NCI-H226 (cell line): ENCODE measurements at regions not wholly inside any gene's neighbourhood (a gene's known extent, or its start where the extent isn't known, plus 50 kb on each side); places are given as distances from the start of the nearest gene placed in this dataset.

Source experiments
- DNase-seq: peaks from one replicate; pipeline ENCODE4 v3.0.0-alpha.2; 2015

DNA sequence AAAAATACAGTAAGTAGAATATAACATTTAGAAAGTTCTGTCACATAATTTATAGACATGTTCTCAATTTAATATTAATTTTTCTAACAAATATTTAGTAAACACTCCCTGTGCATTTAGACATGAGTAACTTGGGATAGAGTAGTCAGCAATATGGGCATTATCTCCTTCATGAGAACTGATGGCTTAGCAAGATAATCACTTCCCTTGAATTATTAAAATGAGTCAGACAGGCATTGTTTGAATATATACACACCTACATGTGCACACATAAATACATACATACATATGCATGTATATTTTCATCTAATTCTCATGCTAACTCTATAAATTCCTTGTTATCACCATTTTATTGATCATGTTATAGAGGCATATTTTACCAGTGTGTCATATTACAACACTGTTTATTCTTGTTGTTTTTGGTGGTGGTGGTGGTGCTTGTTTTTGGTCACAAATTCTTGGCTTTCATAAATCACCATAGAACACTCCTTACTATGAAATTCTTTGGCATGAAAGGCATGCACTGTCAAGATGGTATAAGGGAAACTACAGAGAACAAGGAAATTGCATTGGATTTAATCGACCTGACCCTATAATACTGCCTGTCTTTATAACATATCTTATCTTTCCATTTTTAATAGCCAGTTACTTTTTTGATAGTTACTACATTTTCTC, 434.5 kb upstream of the MANEA start:
- DNase-seq, result no peak

DNA sequence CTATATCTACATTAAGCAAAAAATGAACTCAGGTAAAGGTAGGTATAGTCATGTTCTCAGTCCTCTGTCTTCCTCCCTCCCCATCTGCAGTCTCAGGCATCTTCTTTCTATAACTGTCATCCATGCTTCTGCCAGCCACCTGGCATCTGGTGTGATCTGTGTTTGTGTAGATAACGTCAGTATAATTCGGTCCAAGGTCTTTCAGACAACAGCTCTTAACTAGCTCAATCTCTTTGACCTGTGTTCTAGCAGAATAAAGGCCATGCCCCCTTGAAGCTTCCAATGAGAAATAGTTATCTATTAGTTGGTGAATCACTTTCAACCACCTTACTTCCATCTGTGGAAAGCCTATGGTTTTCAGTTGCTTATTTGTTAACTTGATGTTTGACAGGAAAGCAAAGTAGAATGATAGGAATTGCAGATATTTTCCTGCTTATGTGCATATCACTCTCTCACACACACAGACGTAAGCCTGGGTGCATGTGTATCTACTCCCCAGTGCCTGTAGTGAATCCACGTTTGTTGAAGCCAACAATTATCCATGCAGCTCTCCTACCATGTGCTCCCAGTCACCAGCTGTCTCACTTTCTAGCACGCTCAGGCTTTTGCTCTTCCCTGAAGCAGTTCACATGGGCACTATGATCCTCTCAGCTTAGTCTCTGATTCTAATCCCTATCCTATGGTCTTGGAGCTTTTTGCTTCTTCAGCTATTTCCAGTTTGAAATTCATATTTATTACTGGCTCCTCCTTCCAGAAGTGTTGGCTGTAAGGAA, 433.7 kb upstream of the MANEA start:
- no peak for DNase-seq

GRCh38 chr6:95145457-95145856, 431.9 kb upstream of the MANEA start:
- DNase-seq, result no peak

DNA sequence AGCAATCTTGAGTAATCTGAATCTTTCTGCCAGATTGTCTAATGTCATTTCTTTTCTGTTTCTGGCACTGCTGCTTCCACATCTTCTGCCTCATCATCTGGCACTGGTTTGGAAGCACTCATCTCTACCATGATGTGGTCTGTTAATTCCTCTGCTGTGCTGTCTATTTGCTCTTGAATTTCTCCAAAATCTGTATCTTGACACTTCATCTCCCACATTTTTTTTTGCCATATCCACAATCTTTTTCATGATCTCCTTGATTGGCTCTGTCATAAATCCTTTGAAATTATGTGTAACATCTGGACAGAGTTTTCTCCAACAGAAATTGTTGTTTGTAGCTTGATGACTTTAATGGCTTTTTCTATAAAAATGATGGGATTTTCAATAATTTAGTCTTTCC, 417.8 kb upstream of the MANEA start:
- no peak for DNase-seq

- DNase-seq, result no peak
Observed at GRCh38 chr6:95169775-95170174, 407.6 kb upstream of the MANEA start.

- no peak for DNase-seq
Observed at GRCh38 chr6:95175927-95176675, 401.2 kb upstream of the MANEA start.

DNA sequence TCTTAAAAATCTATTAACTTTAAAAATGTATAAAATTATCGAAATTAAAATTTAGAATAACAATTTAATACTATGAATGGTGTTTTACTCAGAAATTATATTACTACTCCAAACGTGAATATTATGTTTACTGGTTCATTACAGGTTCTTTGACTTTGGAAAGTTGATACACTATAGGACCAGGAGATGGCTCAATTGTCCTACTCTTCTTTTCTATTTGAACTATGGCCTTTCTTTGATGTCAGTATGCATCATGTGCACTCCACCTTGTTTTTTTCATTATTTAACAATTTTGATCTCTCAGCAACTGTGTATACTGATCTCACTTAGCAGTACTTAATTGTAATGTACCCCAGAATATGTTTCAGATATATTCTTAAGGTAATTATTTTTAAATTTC, 391.5 kb upstream of the MANEA start:
- no peak for DNase-seq

DNA sequence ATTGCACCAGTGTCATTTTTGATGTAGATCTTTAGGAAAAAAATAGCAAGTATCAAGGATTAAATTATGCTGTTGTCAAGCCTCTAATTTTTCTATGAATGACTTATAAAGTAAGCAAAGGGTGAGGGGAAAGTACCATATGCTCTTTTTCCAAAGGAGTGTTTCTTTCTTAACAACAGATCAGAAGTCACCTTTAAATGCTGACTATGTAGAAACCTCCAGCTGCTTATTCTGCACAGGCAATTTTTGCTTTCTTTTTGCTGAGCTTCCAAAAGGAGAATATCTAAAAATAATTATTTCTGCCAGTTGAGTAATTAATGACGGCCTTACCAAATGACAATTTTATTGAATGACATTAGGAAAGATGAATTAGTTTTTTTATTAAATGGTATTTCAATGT, 390.6 kb upstream of the MANEA start:
- no peak for DNase-seq

GRCh38 chr6:95197590-95197989, 379.7 kb upstream of the MANEA start:
- DNase-seq, result no peak

DNA sequence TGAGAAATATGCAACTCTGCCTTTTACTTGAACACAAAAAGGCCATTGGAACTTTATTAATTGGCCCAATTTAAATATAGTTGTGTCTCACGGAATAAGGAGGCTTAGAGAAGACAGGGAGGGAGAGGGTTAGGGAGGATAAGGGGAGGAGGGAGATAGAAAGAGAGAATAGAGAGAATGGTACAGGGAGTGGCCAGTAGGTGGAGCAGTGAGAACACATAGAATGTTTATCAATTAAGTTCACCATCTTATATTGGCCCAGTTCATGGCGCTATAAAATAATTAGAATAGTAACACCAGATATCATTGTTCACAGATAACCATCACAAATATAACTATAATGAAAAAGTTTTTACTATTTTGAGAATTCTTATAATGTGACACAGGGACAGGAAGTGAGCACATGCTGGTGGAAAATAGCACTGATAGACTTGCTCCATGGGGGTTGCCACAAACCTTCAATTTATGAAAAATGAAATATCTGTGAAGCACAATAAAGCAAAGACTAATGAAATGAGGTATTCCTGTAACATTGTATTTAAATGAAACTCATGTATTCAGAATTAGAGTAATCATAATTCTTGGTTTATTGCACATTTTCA, 374.1 kb upstream of the MANEA start:
- DNase-seq, result no peak

GRCh38 chr6:95204178-95204577, 373.2 kb upstream of the MANEA start:
- DNase-seq, result no peak

GRCh38 chr6:95208621-95209020, 368.7 kb upstream of the MANEA start:
- no peak for DNase-seq

DNA sequence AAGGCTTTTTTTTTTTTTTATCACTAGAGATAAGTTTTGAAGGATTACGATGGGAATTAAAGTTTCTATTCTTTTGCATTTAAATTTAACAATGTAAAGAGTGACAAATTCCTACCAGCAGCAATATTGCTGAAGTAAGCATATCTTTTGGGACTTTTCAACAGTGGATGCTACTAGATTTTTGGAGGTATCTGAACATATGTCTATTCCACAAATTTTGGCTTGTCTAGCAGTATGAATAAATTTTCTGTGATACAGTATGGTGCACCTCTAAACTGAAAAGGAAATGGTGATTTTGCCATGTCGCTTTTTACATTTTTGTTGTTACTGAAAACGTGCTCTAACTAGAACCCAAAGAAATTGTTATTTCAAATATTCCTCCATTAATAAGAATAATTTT, 368.3 kb upstream of the MANEA start:
- DNase-seq, result no peak

DNA sequence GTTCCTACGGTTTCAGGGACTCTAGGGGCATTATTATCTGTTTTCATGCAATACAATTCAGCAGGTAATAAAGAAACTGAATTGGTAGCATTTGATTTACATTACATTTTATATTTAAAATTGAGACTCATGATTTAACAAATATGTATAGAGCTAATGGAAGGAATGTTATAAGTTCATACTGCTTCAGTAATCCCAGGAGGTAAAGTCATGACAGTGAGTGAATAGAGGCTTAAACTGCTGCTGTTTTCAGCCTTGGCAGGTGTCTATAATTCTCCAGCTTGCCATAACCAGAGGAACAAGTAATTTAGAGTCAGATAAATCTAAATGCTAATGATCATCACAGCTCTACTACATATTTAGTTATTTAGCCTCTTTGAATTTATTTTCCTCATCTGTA, 360.8 kb upstream of the MANEA start:
- DNase-seq, result no peak

DNA sequence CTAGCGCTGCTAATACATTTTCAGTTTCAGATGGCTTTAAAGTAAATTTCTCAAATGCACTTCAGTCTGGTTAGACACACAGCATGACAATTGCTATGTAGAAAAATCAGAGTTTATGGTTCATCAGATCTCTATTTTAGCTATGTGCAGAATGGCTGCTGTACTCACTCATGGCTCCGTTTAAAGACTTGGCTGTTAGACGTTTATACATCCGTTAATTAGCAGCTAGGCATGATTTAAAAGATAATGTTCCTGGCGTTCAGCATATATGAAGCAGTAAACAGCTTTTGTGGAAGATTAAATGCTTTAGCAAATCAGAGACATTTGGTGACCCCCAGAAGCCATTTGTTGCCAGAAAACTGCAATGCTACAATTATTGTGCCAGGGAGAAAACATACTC, 350.0 kb upstream of the MANEA start:
- no peak for DNase-seq

DNA sequence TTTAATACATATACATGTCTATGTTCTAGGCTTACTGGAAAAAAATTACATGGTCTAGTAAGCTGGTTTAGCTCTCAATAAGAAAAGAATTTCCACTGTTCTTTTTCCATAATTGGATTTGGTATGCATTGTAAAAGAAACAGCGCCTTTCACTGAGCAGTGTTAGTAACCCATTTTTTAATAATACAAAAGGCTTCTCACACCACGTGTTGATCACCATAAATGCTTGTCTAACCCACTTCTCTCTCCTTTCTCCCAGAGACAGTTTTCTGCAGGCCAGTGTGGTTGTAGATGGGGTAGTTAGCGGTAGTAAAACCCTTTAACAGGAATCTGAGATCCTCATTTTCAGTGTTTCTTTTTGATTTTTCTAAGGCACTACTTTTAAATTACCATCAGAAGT, 348.7 kb upstream of the MANEA start:
- DNase-seq, result no peak

GRCh38 chr6:95230071-95230740, 347.1 kb upstream of the MANEA start:
- DNase-seq, result no peak

GRCh38 chr6:95231416-95231815, 345.9 kb upstream of the MANEA start:
- DNase-seq, result no peak

- DNase-seq, result no peak
Observed at GRCh38 chr6:95232446-95232845, 344.9 kb upstream of the MANEA start.

- DNase-seq, result no peak
Observed at GRCh38 chr6:95233879-95234278, 343.5 kb upstream of the MANEA start.

GRCh38 chr6:95240514-95240913, 336.8 kb upstream of the MANEA start:
- DNase-seq, result no peak

- no peak for DNase-seq
Observed at GRCh38 chr6:95242560-95242959, 334.8 kb upstream of the MANEA start.

DNA sequence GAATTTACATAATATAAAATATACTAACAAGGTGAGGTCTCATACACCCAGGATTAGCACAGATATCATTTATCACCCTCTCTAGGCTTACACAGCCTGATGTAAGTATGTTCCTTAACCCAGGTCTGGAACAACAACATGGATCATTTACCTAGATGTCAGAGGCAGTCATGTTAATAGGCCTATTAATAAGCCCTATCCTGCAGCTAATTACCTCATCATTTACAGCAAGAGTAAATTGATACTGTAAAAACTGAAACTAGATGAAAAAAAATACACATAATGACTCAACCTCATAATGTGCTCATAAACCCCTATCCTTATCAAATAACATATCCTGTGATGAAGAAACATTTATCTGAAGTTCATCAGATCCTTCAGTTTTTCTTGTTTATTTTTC, 334.3 kb upstream of the MANEA start:
- DNase-seq, result no peak
